Kidney capillary endothelial cell (primary cell): ENCODE measurements at regions not wholly inside any gene's neighbourhood (a gene's known extent, or its start where the extent isn't known, plus 50 kb on each side); places are given as distances from the start of the nearest gene placed in this dataset.

ENCODE experiments used
- DNase-seq: peaks from one replicate; pipeline ENCODE4 v3.0.0-alpha.2; 2018; ENCODE audit warnings: low spot score

- DNase-seq: no peak
Observed at GRCh38 chr14:83196236-83196635, 1662.6 kb upstream of the SEL1L start.

GRCh38 chr14:83197271-83197670 is 1663.6 kb upstream of the SEL1L start:
- no peak for DNase-seq

GRCh38 chr14:83207550-83207949 is 1673.9 kb upstream of the SEL1L start:
- DNase-seq: no peak

GRCh38 chr14:83208341-83208740 is 1674.7 kb upstream of the SEL1L start:
- DNase-seq: no peak

GRCh38 chr14:83217492-83217891 is 1683.8 kb upstream of the SEL1L start:
- no peak for DNase-seq

- DNase-seq: no peak
Observed at GRCh38 chr14:83247924-83248639, 1714.4 kb upstream of the SEL1L start.

- no peak for DNase-seq
Observed at GRCh38 chr14:83251402-83251801, 1717.7 kb upstream of the SEL1L start.

- DNase-seq: no peak
Observed at GRCh38 chr14:83253870-83254269, 1720.2 kb upstream of the SEL1L start.

- DNase-seq: no peak
Observed at GRCh38 chr14:83255015-83255726, 1721.5 kb upstream of the SEL1L start.

GRCh38 chr14:83255727-83256090 is 1722.1 kb upstream of the SEL1L start:
- no peak for DNase-seq

GRCh38 chr14:83257466-83258439 is 1724.1 kb upstream of the SEL1L start:
- DNase-seq: no peak

- no peak for DNase-seq
Observed at GRCh38 chr14:83260751-83261150, 1727.1 kb upstream of the SEL1L start.

- DNase-seq: no peak
Observed at GRCh38 chr14:83269583-83269982, 1735.9 kb upstream of the SEL1L start.

- no peak for DNase-seq
Observed at GRCh38 chr14:83271663-83272062, 1738.0 kb upstream of the SEL1L start.

- DNase-seq: no peak
Observed at GRCh38 chr14:83280719-83281118, 1747.1 kb upstream of the SEL1L start.

- DNase-seq: no peak
Observed at GRCh38 chr14:83282706-83283105, 1749.1 kb upstream of the SEL1L start.

- DNase-seq: no peak
Observed at GRCh38 chr14:83287300-83287699, 1753.6 kb upstream of the SEL1L start.

- DNase-seq: no peak
Observed at GRCh38 chr14:83289390-83289789, 1755.7 kb upstream of the SEL1L start.

GRCh38 chr14:83289896-83290295 is 1756.2 kb upstream of the SEL1L start:
- no peak for DNase-seq

- no peak for DNase-seq
Observed at GRCh38 chr14:83290447-83290846, 1756.8 kb upstream of the SEL1L start.

- no peak for DNase-seq
Observed at GRCh38 chr14:83291714-83292113, 1758.1 kb upstream of the SEL1L start.

GRCh38 chr14:83294941-83295340 is 1761.3 kb upstream of the SEL1L start:
- no peak for DNase-seq

GRCh38 chr14:83297361-83297760 is 1763.7 kb upstream of the SEL1L start:
- no peak for DNase-seq
